ACC112 (cell line): ENCODE measurements at regions not wholly inside any gene's neighbourhood (a gene's known extent, or its start where the extent isn't known, plus 50 kb on each side); places are given as distances from the start of the nearest gene placed in this dataset.

ENCODE experiments used
- H2AFZ ChIP-seq: fragments of 200-600 bp; sonication (generic); one replicate; pipeline ENCODE4 v1.6.0; 2017; ENCODE audit warnings: antibody characterized with exemption, low read length; ENCODE audit not compliant: unreplicated experiment
- H3K27ac ChIP-seq: fragments of 200-600 bp; sonication (generic); 2 replicates; pipeline ENCODE4 v1.5.1; 2014; ENCODE audit warnings: low read depth, mild to moderate bottlenecking, antibody characterized with exemption, low read length, moderate library complexity
- H3K27me3 ChIP-seq: fragments of 200-600 bp; sonication (generic); 2 replicates; pipeline ENCODE4 v1.6.1; 2014; ENCODE audit warnings: mild to moderate bottlenecking, antibody characterized with exemption, low read length, moderate library complexity, mixed read lengths; ENCODE audit not compliant: insufficient read depth
- H3K36me3 ChIP-seq: fragments of 200-600 bp; sonication (generic); 2 replicates; pipeline ENCODE4 v1.6.1; 2016; ENCODE audit warnings: mild to moderate bottlenecking, antibody characterized with exemption, low read length, moderate library complexity, mixed read lengths; ENCODE audit not compliant: insufficient read depth
- H3K4me1 ChIP-seq: fragments of 200-600 bp; sonication (generic); one replicate; pipeline ENCODE4 v1.6.1; 2016; ENCODE audit warnings: low read length, mixed read lengths; ENCODE audit not compliant: insufficient read depth, unreplicated experiment, control insufficient read depth
- H3K4me3 ChIP-seq: fragments of 200-600 bp; sonication (generic); 2 replicates; pipeline ENCODE4 v1.5.1; 2014; ENCODE audit warnings: mild to moderate bottlenecking, low read depth, low read length
- H3K79me2 ChIP-seq: fragments of 200-600 bp; sonication (generic); one replicate; pipeline ENCODE4 v1.6.0; 2016; ENCODE audit warnings: low read length; ENCODE audit not compliant: control insufficient read depth, unreplicated experiment, insufficient read depth

DNA sequence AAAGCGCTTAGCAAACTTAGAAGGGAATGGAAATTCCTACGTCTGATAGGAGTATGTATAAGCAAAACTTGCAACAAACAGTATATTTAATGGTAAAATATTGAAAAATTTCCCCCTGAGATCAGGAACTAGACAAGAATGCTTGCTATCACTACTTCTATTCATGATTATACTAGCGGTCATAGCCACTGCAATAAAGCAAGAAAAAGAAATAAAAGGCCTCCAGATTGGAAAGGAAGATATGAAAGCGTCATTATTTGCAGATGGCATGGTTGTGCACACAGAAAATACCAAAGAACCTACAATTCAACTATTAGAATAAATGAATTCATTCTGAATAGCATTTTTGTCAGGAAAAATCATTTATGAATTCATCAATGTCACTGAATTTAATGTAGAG is 87.2 kb upstream of the BCOR start:
- Histone ChIP-seq H3K27me3 (no peaks in the 10 kb centered on the region), H3K79me2 (no peaks in the 10 kb centered on the region)

DNA sequence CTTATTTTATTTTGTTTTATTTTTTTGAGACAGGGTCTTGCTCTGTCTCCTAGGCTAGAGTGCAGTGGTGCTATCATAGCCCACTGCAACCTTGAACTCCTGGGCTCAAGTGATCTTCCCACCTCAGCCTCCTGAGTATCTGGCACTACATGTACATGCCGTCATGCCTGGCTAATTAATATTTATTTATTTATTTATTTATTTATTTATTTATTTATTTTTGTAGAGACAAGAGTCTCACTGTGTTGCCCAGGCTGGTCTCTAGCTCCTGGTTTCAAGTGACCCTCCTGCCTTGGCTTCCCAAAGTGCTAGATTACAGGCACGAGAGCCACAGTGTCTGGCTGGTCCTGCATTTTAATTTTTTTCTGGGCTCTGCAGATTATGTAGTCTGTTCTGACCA is 84.9 kb upstream of the BCOR start:
- Histone ChIP-seq H3K27ac (no peak overlapping the region), H3K4me3 (no peak overlapping the region), H3K27me3 (no peaks in the 10 kb centered on the region), H3K36me3 (no peaks in the 10 kb centered on the region), H2AFZ (no peak overlapping the region), H3K79me2 (no peaks in the 10 kb centered on the region), H3K4me1 (no peaks in the 10 kb centered on the region)

More for the DNA sequence above, 87.2 kb upstream of the BCOR start:
- Histone ChIP-seq H3K36me3 (no peaks in the 10 kb centered on the region), H3K27ac (no peak overlapping the region), H3K4me3 (no peak overlapping the region), H2AFZ (no peak overlapping the region), H3K4me1 (no peaks in the 10 kb centered on the region)

DNA sequence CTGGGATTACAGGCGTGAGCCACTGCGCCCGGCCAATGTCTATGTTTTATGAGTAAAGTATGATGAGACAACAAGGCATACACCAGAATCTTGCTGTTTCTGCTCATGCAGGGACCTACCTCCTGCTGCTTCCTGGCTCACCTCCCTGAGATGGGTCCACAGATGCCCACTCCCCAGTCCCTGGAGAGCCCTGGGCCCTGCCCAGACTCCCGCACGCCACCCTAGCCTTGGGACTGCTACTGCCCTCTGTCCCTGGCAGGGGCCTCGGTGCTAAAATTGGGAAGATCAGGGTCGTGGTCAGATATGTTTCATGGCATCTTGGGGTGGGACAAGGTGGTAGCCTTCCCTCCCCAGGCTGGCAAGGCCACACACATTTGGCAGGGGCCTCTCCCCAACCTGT is 84.3 kb upstream of the BCOR start:
- H3K36me3 ChIP-seq, result no peaks in the 10 kb centered on the region
- no peaks in the 10 kb centered on the region for H3K79me2 ChIP-seq
- H3K27ac ChIP-seq, result no peak overlapping the region
- no peak overlapping the region for H2AFZ ChIP-seq
- no peaks in the 10 kb centered on the region for H3K27me3 ChIP-seq
- no peak overlapping the region for H3K4me3 ChIP-seq
- H3K4me1 ChIP-seq, result no peaks in the 10 kb centered on the region

DNA sequence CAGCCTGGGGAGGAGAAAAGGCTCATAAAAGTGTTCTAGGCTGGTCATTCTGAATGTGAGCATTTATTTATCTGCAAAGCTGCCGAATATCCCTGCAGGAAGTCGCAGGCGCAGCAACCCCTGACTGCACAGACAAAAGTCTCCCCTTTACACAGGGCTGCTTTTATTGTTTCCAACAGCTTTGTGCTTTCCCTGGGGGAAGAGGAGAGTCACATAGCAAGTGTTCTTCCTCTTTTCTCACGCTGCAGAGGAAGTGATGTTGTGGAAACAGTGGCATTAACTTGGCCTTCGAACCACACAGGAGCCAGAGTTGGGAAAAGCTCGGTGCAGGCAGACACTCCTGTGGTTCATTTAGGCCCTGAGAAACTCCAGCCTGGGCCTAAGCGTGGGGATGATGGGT is 81.5 kb upstream of the BCOR start:
- Histone ChIP-seq H3K27me3 (no peaks in the 10 kb centered on the region), H3K36me3 (no peaks in the 10 kb centered on the region), H3K27ac (no peak overlapping the region), H3K4me1 (peaks cover 4% of the 10 kb centered on the region), H2AFZ (no peak overlapping the region), H3K79me2 (peaks cover 3% of the 10 kb centered on the region), H3K4me3 (no peak overlapping the region)

DNA sequence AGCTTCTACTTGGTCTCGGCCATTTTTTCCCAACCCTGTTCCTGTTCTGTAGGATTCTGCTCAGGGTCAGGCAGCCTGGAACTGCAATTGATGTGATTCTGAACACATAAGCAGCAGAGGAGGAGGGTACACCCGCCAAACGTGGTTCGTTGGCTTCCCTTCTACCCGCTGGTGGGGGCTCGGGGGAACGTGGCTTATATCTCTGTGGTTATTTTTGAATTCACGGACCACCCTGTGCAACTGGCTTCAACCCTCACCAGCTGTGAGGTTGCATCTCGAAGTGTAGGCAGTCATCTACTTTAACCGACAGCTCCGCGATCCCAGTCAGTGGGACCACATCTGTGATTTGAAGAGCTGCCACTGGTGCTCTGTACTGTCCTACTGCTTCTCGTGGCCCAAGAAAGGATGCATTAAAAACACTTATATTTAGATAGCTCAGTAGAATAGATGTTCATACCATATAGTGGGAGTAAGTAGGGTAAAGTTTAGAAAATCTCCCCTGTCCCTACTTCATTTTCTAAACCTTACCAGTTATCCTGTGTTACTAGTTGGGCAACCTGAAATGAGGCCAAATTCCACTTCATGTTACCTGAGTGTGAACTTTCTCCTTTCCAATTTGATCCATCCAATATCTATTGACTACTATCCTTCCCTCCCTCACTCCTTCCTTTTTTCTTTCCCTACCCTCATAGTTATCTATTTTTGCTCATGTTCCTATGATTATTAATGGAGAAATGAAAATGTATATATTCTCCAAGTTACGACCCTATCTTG is 80.4 kb upstream of the BCOR start:
- Histone ChIP-seq H3K4me1 (peaks cover 12% of the 10 kb centered on the region), H3K4me3 (no peak overlapping the region), H2AFZ (no peak overlapping the region), H3K79me2 (peaks cover 6% of the 10 kb centered on the region), H3K27ac (no peak overlapping the region), H3K36me3 (no peaks in the 10 kb centered on the region), H3K27me3 (no peaks in the 10 kb centered on the region)

DNA sequence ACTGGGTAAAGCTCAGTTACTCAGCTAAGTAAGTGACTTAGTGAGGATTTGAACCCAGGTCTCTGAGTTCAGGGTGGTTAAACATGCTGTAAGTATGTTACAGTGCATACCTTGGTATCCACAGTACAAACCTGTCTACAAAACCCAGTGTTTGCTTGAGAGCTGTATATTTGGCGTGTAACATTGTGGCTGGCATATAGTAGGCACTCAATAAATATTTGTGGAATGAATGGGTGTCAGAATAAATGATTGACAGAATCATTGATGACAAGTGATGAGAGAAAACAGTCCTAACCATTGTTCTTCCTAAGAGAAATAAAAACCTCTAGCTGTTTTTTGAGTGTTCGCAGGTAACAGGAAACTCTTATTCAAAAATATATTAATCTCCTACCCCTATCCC is 79.7 kb upstream of the BCOR start:
- no peaks in the 10 kb centered on the region for H3K27me3 ChIP-seq
- H3K4me1 ChIP-seq, result peaks cover 17% of the 10 kb centered on the region
- no peak overlapping the region for H2AFZ ChIP-seq
- H3K4me3 ChIP-seq, result peak overlapping the region; percentile 84
- H3K27ac ChIP-seq, result peak overlapping the region; percentile 81; the same call in 1 of the 2 replicates
- H3K79me2 ChIP-seq, result peaks cover 11% of the 10 kb centered on the region
- no peaks in the 10 kb centered on the region for H3K36me3 ChIP-seq

DNA sequence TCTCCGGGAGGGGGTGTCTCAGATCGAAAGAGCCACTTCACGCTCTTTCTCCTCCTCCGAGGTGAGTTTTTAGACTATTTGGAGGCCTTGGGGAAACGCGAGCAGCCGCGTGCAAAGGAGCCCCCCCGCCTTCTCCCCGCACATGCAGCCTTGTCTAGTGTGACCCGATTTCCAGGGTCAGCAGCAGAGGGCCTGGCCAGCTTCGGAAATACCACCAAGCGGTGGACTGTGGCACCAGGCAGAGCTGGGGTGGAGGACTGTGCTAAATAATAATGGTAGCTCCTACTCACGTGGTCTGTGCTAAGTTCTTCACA is 79.3 kb upstream of the BCOR start:
- Histone ChIP-seq H3K4me1 (peaks cover 17% of the 10 kb centered on the region), H3K27me3 (no peaks in the 10 kb centered on the region), H3K36me3 (no peaks in the 10 kb centered on the region), H3K4me3 (peak overlapping the region; percentile 84), H3K79me2 (peaks cover 11% of the 10 kb centered on the region), H2AFZ (no peak overlapping the region), H3K27ac (peak overlapping the region; percentile 81; the same call in 1 of the 2 replicates)

DNA sequence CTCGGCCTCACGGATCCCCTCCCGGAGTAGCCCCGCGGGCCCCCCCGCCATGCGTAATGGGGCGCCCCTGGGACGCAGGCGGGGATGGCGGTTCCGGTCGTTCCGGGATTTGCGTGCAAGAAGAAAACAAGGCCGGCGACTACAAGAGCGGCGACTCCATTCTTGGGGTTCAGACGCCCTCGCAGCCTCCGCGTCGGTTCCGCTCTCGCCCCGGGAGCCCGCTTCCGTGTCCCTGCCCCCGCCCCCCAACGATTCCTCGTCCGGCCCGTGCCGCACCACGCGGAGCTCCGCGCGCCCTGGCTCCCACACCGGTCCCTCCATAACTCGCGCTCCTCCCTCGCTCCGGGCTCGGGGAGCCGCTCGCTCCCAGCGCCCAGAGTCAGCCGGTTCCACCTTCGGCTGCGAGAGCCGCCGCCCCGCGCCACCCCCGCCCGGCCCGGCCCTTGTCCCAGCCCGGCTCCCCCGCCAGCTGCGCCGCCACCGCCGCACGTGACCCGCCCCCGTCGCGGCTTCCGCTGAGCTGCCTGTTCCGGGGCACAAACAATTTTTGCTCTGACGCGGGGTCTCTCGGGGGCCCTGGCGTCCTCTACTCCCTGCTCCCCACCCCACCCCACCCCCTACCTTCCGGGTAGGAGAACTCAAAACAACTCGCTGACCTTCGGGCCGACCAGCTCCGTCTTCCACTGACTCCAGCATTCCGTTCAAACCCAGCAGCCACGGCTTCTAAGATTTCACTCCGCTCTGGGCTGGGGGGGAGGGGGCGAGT is 78.8 kb upstream of the BCOR start:
- Histone ChIP-seq H3K36me3 (no peaks in the 10 kb centered on the region), H3K27ac (peak overlapping the region; percentile 81), H3K27me3 (no peaks in the 10 kb centered on the region), H2AFZ (peak overlapping the region; percentile 50), H3K4me3 (peak overlapping the region; percentile 84), H3K4me1 (peaks cover 17% of the 10 kb centered on the region), H3K79me2 (peaks cover 11% of the 10 kb centered on the region)

DNA sequence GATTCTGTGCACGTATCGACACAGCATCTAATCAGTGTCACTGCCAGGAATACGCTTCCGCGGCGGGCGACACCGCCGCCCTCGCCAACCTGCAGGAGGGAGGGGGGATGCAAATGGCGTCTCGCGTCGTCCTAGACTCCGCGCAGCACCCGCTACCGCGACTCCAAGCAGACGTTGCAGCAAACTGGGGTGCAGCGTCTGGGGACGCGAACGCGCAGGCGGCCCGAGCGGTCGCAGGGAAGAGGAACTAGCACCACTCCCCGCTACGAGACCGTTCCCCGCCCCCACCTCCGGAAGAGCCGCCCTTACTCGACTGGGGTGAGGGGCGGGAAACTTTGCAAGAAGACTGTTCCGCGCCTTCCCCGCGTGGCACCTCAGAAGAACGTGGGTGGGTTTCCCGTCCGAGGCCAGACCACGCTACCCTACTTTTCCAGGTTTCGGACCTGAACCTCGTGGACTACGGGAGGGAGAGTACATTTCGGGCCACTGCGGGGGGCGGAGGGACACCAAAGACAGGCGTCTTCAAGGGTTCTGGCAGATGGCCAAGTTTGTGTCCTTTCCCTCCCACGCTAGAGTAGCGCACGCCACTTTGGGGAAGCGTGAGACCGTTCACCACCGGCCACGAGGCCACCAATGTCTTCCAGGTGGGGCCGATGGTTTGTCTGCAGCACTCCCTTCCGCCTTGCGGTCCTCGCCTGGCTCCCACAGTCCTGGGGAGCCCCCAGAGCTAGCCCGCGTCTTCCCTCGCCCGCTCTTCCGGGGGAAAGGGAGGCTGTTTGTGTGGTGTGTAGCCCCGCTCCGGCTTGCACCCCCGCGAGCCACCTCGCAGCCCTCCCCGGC is 78.0 kb upstream of the BCOR start:
- peaks cover 24% of the 10 kb centered on the region for H3K4me1 ChIP-seq
- peak overlapping the region; percentile 52 for H2AFZ ChIP-seq

DNA sequence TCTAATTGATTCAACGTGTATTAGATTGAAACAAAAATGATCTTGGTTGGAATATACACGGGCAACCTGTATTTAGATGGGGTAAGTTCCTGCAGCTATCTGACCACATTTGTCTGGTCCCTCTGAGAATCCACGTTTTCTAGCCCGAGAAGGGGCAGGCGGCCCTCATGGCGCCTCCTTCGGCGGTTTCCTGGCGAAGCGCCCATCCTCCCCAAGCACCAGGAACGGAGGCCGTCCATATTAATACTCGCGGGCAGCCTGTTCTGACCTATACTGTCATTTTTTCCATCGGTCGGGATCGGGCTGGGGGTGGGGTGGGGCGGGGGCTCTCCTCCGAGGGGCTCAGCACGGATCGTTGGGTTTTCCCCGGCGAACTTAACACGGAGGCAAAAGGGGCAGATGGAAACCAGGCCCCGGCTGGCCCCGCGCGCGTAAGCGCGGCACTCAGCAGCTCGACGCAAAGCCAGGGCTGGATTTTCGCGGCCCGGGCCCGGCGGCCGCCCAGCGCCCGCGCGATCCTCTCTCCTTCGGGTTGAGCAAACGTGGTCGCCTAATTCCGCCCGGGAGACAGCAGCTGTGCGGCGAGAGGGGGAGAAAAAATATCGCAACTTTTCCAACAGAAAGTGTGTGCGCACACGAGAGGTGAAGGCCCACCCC is 77.2 kb upstream of the BCOR start:
- H3K36me3 ChIP-seq, result no peaks in the 10 kb centered on the region
- H3K4me3 ChIP-seq, result peak overlapping the region; percentile 84
- H3K27ac ChIP-seq, result peak overlapping the region; percentile 81
- H3K79me2 ChIP-seq, result peaks cover 11% of the 10 kb centered on the region
- H3K27me3 ChIP-seq, result no peaks in the 10 kb centered on the region
- H2AFZ ChIP-seq, result no peak overlapping the region
- H3K4me1 ChIP-seq, result peaks cover 26% of the 10 kb centered on the region

More for the DNA sequence above, 78.0 kb upstream of the BCOR start:
- Histone ChIP-seq H3K27ac (peak overlapping the region; percentile 81), H3K36me3 (no peaks in the 10 kb centered on the region), H3K27me3 (no peaks in the 10 kb centered on the region), H3K79me2 (peaks cover 11% of the 10 kb centered on the region), H3K4me3 (peak overlapping the region; percentile 84)
